HG02678 (cell line): ENCODE measurements at regions not wholly inside any gene's neighbourhood (a gene's known extent, or its start where the extent isn't known, plus 50 kb on each side); places are given as distances from the start of the nearest gene placed in this dataset.
"Not testable (repeated sequence)": the region's sequence is repeated elsewhere in the genome, so short reads cannot be mapped to it uniquely, and the experiment has no call there.

Source experiments
- ATAC-seq: cut with Tn5 transposase; IDR thresholded peaks from one replicate; pipeline ENCODE4 v1.9.1; 2021; ENCODE audit warnings: mild to moderate bottlenecking, moderate library complexity; ENCODE audit not compliant: unreplicated experiment

DNA sequence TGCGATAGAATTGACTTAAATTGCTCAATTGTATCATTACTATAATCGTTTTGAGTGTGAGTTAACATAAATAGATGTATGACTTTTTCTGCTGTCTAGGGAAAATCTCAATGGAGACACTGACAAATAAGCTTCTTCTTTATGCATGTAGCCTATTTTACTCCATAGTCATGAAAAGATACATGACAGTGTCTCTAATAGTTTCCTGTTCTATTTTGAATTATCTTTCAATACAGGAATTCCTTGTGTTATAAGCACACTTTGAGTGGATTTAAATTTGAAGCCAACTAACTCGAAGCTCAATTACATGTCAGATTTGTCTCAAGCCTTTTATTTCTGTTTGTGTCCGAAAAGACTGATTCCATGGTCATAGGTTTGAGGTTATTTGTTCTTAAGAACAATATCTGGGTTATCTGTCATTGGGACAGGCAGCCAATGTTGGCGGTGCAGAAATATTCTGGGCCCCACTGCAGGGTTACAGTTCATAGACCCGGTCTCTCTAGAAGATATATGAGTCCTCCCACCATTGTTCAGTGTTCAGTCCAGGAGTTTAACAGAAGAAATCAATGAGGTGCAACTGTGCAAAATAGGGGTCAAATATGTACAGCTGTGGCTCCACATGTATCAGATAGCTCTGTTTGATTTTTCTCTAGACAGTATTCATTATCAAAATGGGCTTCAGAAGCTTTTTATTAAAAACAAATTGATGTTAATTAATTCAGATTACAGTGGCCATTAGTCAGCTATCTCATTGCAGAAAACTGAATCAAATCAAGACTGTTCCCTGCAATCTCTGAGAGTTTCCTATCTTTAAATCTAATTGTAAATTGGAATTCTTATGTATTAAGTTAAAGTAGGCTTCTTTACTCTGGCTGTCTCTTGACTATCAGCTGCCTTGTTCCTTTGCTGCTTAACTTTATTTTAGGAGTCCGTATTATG lies 1238.8 kb downstream of the NXPH1 start:
- ATAC-seq: no peak

DNA sequence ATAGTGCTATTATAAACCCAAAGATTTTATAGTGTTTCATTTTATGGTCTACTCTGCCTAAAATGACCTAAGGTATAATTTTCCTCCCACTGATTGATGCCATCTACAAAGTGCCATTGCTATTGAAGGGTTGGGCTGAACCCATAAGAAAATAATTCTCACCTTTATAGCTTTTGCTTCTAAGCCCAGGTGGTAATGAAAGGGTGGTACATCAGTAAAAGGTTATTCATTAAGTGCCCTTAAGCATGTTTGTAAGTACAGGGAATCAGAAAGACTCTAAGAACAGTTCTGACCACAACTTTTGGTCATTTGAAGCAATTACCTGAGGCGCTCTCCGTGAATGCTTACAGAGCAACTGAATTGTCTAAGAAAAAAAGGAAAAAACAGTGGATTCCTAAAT lies 1247.3 kb downstream of the NXPH1 start:
- ATAC-seq: no peak

DNA sequence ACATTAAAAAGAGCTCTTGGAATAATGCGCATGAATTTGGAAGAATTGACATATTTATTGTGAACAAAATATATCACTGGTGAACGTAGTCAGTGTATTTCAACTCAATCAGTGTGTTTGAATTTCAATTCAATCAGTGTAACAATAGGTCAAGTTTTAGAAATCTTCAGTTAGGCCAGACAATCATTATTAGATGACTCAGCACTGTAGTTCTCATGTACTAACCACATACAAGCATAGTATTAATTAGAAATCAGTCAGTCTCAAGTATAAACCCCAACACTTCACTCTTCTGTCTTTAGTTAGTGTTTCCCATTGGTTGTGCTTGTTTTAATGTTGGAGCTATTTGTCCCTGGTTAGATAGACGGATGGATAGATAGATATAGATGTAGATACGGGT lies 1247.9 kb downstream of the NXPH1 start:
- no peak for ATAC-seq

DNA sequence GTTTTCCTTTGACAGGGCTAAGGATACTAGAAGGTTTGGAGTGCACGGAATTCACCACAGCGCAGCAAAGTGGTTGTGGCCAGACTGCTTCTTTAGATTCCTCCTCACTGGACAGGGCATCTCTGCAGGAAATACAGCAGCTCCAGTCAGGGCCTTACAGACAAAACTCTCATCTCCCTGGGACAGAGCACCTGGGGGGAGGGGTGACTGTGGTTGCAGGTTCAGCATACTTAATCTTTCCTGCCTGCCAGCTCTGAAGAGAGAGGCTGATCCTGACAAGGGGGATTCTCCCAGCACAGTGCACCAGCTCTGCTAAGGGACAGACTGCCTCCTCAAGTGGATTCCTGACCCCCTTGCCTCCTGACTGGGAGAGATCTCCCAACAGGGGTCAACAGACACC lies 1257.9 kb downstream of the NXPH1 start:
- ATAC-seq: no peak

DNA sequence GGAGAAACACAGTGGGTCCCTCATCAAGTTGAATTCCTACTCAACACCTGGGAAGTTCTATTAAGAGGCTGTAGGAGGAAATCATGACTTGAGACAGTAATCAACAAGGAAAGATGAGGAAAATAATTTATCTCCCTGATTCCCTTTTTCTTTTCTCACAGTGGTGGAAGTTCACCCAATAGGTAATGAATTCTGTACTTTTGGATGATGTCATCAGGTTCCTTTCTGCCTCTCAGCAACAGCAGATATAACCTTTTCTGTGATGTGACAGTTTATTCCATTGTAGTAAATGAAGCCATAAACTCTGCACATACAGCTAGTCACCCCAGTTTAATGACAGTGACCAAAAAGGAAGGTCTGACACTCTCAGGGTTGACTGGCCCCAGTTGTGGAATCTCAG lies 1265.0 kb downstream of the NXPH1 start:
- no peak for ATAC-seq

DNA sequence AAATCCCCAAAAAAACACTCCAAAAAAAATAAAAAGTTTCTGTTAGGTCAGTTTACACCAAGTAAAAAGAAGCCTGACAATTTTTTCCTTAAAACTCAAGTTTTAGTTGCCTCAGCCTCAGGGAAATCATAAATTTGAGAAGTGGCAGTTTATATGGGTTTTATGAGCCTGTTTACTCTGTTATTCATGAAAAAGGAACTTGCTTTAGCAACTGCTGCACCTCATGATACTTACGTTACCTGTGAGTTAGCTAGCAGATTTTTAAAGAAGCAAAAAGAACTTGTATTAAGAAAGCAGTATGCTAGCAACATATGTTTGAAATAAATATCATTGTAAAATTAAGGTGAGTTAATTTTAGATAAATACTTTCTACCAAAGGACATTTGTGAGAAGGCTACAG lies 1264.5 kb upstream of the PHF14 start:
- ATAC-seq: no peak

DNA sequence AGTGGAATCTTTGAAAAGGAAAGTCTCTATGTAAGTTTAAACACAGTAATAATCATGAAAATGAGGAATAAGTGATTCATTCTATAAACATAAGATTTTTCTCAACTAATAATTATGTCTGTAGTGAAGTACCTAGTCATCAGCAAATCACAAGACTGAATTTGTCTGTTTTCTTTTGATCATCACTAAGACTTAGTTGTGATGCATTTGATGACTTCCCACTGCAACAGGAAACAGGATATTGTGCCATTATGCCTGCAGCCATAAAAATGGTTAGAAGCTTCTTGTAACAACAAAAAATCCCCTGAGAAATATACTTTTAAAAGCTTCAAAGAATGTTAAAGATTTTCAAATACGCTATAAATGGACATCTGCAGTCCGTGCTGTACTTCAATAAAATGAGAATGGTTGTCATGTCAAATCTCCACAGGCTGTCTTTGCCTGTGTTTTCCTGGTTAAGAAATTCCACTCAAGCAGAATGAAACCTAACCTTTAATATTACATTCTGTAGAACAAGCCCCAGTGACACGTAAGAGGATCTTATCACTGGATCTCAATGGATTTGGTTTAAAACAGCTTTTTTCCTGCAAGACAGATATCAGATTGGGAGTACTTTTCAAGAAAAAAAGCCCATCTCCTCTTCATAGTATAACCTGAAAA lies 1262.3 kb upstream of the PHF14 start:
- no peak for ATAC-seq

DNA sequence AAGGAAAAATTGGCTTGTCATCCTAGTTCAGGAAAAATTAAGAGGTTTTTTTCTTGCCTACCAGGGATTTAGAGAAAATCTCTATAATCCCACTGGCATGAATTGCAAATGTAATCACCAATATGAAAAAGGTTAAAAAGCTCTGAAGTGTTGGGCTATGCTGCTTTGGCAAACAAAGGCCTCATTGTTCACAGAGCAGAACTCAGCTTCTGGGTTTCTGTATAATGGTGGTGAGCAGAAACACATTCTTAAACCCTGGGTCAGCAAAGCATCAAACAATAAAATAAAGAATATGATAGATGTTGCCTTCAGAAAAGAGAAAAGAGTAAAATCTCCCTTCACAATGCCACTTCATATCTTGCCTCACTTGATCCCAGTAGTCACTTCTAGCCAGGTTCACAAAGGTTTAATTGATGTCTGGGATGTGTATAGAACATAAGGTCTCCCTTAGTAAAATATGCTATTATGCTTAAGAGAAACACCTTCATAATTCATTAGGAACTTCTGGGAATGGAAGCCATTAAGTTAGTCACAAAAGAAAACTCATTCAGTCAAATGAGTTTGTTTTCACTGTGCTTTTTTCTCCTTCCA lies 1255.5 kb upstream of the PHF14 start:
- ATAC-seq: no peak

DNA sequence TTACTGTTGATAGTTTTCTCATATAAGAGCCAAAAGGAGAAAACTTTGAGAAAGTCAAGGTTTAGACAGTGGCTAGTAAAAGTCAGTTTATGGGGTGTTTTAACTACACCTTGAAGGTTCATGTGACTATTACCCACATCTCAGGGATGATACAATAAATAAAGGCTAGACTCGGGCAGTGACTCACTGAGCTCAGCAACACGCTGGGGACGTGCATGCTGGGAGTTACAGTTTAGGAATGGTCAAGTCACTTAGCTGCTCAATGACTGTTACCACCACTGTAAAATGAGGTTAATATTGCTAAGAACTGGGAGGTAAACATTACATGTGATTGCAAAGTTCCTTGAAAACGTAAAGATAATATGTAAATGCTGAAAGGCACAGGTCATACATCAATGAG lies 1254.4 kb upstream of the PHF14 start:
- ATAC-seq: no peak

DNA sequence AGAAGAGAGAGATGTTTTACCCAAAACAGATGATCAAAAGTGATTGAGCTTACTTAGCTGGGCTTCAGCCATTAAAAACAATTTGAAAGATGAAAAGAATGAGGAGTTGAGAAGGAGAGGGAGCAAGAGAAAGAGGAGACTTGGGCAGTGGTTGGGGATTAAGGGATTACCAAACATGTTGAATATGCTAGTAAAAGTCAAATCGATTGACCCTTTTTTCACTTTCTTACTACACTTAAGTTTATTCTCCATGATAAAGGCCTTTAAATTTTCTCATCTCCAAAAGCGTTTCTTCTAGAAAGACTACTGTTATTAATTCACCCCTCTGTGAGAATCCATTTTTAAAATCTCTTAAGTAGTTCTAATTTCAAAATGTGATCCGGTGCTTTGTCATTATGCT lies 1254.0 kb upstream of the PHF14 start:
- no peak for ATAC-seq

DNA sequence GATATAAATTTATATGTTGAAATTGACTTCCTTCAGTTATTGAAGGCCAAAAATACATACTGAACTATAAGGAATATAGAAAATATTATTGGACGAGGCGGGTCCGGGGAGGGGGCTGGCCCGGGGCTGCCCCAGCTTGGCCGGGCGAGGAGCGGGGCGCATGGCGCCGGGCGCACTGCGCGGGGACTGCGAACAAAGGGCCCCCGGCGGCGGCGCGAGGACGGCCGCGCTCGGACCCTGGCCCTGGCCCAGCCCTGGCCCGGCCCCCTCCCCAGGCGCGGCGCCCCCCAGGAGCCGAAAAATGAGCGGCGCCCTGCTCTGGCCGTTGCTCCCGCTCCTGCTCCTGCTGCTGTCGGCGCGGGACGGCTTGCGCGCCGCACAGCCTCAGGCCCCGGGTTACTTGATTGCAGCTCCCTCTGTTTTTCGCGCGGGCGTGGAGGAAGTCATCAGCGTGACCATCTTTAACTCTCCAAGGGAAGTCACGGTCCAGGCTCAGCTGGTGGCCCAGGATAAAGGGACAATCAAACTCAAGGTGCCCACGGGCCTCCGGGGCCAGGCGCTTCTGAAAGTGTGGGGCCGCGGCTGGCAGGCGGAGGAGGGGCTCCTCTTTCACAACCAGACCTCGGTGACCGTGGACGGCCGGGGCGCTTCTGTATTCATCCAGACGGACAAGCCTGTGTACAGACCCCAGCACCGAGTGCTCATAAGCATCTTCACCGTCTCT lies 1247.6 kb upstream of the PHF14 start:
- not testable (repeated sequence) for ATAC-seq

DNA sequence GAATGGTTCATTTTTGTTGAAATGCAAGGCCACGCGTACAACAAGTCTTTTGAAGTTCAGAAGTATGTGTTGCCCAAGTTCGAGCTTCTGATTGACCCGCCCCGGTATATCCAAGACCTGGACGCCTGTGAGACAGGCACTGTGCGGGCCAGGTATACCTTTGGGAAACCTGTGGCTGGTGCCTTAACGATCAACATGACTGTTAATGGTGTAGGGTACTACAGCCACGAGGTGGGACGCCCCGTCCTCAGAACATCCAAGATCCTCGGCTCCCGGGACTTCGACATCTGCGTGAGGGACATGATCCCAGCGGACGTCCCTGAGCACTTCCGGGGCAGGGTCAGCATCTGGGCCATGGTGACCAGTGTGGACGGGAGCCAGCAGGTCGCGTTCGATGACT lies 1246.9 kb upstream of the PHF14 start:
- ATAC-seq: not testable (repeated sequence)

DNA sequence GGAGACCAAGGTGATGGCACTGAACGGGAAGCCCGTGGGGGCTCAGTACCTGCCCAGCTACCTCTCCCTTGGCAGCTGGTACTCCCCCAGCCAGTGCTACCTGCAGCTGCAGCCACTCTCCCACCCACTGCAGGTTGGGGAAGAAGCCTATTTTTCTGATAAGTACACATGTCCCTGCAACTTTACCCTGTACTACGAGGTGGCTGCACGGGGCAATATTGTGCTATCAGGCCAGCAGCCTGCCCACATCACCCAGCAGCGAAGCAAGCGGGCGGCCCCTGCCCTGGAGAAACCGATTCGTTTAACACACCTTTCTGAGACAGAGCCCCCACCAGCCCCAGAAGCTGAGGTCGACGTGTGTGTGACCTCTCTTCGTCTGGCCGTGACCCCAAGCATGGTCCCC lies 1246.2 kb upstream of the PHF14 start:
- not testable (repeated sequence) for ATAC-seq

DNA sequence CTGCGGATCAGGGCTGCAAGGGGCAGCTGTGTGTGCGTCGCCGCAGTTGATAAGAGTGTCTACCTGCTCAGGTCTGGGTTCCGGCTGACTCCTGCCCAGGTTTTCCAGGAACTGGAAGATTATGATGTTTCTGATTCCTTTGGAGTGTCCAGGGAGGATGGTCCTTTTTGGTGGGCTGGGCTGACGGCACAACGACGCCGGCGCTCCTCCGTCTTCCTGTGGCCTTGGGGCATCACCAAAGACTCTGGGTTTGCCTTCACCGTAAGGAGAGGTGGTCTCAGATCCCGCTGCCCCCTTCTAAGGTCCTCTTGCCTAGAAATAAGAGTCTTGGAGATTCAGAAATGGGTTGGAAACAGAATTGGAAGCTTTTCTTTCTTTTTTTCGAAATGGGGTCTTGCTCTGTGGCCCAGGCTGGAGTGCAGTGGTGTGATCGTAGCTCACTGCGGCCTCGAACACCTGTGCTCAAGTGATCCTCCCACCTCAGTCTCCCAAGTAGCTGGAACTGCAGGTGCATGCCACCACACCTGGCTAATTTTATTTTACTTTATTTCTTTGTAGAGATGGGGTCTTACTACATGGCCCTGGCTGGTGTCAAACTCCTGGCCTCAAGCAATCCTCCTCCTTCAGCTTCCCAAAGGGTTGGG lies 1245.5 kb upstream of the PHF14 start:
- not testable (repeated sequence) for ATAC-seq

DNA sequence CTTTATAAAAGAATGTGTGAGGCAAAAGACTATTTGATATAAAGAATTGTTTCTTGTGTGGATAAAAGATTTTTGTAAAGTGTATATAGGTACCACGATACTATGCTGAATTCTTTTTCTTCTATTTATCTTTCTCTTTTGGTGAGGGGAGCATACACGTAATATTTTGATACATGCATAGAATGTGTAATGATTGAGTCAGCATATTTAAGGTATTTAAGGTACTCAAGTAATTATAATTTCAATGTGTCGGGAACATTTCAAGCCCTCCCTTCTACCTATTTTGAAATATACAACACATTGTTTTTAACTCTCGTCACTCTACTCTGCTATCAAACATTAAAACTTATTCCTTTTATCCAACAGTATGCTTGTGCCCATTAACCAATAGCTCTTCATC lies 1221.6 kb upstream of the PHF14 start:
- no peak for ATAC-seq

DNA sequence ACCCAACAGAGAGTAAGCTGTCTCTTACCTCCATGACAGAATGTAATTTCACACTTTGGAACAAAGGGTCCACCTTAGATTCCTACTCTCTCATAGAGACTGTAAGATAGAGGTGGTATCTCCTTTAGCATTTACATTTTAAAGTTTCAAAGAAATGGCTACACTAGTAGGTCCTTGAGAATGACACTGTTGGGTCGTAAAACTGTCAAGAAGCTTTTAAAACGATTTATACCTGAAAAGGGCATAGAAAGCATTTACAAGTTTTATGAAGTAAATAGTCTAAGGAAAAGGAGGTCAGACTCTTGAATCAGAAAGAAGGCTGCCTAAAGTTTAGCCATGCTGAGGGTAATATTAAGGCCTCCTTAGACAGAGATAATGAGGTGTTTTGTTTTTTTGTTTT lies 1212.4 kb upstream of the PHF14 start:
- ATAC-seq: no peak

DNA sequence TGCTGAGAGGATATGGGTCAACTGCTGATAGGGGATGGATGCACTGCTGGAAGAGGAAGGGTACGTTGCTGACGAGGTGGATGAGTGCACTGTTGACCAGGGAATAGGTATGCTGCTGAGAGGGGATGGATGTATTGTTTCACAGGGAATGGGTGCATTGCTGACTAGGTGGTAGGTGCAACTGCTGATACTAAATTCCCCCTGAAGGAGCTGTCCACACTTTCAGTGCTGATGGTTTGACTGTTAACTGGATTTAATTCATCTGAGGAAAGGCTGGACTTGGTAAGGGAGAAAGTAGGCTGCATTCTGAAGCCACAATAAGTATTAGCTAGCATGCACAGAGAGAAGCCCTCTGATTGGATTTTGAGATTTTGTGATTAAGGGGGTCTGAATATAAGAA lies 1196.8 kb upstream of the PHF14 start:
- no peak for ATAC-seq

DNA sequence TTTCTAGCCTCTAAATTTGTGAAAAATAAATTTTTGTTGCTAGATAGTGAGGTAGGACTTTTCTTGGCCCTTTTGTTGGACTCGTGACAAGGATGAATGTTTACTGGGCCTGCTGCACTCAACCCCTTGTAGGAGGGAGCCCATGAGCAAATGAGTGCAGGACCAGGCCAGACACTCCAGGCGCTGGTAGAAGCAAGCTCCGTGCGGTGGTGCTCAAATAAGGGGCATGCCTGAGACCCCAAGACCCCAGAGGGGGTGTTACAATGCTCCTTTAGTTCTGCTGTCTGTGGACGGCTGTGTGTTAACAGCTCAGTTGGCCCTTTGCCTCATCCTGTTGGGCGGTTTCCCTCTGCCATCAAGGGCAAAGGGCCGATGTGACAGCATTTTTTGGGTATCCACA lies 1195.3 kb upstream of the PHF14 start:
- no peak for ATAC-seq

DNA sequence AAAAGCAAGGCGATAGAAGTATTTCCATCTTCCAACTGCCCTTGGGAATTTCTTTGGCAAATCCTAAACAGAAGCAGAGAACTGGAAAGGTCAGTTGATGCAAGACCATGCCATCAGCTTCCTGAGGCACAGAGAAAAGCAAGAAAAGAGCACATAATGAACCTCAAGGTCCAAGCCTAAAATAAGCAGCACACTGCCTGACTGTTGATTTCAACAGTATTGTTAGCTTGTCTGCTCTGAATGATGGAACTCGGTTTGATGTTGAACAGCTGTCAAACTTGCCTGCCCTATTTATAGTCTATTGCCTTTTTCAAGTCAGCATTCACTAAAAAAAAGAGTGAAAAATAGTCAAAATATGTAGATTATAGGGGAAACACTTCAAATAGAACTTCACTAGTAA lies 1192.0 kb upstream of the PHF14 start:
- ATAC-seq: no peak

DNA sequence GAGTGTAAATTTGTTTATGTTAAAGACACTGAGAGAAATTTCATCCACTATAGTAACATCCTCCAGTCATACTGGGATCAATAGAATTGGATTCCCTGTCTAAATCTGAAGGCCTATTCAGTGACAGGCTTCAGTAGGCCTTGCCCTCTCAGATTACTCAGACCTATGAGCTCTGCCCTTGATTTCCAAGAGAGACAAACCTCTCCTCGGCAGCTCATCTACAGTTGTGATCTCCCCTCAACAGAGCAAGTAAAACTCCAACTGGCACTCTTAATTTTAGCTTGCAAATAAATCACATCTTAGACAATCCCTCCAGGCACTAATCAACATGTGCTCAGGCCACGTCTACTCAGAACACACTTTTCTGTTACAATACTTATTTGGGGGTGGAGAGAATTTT lies 1191.4 kb upstream of the PHF14 start:
- no peak for ATAC-seq

DNA sequence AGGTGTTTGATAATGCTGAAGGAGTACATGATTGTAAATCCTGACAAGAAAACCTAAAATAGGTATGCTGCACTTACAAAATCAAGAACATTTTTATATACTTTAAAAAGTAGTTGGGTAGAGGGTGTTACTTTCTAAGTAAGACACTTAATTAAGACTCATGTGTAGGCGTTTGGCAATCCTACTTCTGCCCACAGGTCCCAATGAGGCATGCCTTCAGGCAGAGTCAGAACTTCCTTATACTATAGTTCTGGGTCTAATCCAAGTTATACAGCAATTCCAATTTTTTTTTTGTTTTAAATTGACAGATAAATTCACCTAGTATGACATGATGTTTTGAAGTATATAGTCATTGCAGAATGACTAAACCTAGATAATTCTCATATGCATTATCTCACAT lies 1188.5 kb upstream of the PHF14 start:
- no peak for ATAC-seq
